ENCODE measurements at regions not wholly inside any gene's neighbourhood (a gene's known extent, or its start where the extent isn't known, plus 50 kb on each side); places are given as distances from the start of the nearest gene placed in this dataset.

DNA sequence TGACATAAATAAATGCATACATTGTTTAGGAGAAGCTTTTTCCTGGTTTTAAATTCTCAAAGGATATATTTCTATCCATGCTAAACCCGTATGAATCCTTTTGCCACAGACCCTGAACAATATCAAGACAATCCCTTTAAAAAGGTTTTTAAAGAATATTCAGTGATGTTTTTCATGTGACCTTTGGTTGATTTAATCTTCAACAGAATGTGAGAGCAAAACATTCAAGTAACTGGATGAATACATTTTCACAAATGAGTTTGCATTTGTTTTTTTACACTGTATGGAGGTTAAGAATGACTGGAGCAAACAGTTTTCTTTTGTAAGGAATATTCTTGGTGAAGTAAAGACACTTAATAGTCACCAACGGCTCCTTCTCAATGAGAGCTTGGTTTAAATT lies 139.4 kb upstream of the CWC22 start:
- no peak overlapping the region for H3K4me3 ChIP-seq (ENCODE audit: low read length)
- TF ChIP-seq, protein P1, sequence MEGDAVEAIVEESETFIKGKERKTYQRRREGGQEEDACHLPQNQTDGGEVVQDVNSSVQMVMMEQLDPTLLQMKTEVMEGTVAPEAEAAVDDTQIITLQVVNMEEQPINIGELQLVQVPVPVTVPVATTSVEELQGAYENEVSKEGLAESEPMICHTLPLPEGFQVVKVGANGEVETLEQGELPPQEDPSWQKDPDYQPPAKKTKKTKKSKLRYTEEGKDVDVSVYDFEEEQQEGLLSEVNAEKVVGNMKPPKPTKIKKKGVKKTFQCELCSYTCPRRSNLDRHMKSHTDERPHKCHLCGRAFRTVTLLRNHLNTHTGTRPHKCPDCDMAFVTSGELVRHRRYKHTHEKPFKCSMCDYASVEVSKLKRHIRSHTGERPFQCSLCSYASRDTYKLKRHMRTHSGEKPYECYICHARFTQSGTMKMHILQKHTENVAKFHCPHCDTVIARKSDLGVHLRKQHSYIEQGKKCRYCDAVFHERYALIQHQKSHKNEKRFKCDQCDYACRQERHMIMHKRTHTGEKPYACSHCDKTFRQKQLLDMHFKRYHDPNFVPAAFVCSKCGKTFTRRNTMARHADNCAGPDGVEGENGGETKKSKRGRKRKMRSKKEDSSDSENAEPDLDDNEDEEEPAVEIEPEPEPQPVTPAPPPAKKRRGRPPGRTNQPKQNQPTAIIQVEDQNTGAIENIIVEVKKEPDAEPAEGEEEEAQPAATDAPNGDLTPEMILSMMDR (conservative IDR thresholded peaks at IDR 0.05; ENCODE audit: low read length) = no peak
- no peak for DNase-seq (ENCODE audit: low read depth)

- H3K4me3 ChIP-seq (ENCODE audit: low read length) = no peak overlapping the region
These were observed 139.0 kb upstream of the CWC22 start for GRCh38 chr2:180146114-180146513.

DNA sequence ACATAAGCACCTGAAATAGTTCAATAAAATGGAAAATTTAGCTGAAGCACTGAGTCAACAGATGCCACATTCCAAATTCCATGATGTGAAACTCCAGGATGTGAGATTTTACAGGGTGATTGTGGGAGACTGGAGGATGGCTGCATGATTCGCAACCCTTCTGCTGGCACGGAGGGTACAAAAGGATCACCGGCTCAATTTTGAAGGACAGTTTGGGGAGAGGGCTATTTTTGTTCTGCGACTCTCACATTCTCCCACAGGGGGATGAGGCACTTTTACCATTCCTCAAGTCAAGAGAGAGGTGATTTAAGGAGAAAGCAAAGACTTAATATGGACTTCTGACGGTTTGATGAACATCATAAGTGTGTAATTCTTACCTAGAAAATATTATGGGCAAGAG lies 138.1 kb upstream of the CWC22 start:
- no peak for DNase-seq (ENCODE audit: low read depth)
- TF ChIP-seq, protein P1 (conservative IDR thresholded peaks at IDR 0.05; ENCODE audit: low read length) = no peak
- no peak overlapping the region for H3K4me3 ChIP-seq (ENCODE audit: low read length)

More at GRCh38 chr2:180146114-180146513, 139.0 kb upstream of the CWC22 start:
- TF ChIP-seq, protein P1 (conservative IDR thresholded peaks at IDR 0.05; ENCODE audit: low read length) = no peak
- DNase-seq (ENCODE audit: low read depth) = no peak

DNA sequence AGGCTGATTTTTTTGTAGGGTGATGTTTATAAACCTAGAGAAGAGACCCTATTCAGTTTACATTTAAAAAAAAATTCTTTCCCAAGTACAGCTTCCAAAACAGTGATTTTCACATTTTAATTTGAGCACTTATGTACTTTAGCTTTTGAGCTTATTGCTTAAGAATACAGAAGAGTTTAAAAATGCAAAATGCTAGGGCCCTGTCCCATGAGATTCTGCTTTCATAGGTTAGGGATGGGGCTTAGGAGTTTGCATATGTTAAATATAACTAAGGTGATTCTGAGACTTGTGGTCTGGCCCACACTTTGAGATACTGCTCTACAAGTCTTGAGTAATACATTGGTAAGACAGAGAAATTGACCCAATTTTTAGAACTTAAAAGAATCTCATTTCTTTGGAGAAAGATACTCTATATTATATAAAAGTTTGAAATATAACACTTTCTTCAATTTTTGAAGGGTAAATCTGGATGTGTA lies 137.3 kb upstream of the CWC22 start:
- TF ChIP-seq, protein P1 (conservative IDR thresholded peaks at IDR 0.05; ENCODE audit: low read length) = no peak
- DNase-seq (ENCODE audit: low read depth) = no peak
- H3K4me3 ChIP-seq (ENCODE audit: low read length) = no peak overlapping the region

DNA sequence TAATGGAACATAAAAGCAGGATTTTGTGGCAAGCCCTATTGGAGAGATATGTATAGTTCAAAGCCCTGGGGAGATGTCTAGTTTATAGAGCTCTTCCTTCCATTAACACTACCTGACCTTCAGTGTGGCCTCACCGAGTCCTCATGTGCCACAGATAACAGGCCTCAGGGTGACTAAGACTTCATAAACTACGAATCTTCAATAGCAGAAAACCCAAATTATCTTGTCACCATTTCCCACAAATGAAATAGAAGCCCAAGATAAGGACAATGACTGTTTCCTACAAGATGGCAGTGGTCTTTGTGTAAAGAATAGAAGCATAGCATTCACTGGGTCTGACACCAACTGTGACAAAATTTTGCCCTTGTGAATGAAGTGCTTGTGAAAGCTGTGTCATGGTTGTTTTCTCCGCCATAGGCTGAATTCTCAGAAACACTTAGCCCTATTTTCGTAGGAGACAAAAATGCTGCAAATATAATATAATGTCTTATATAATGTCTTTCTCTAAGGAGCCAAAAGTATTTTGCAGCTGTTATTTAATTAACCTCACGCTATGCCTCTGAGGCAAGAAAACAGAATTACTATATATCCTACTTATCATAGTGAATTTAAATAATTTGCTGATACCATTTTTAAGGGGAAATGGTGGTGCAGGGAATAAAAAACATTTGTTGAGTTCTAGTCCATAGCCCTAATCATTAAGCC lies 136.7 kb upstream of the CWC22 start:
- TF ChIP-seq, protein P1 (conservative IDR thresholded peaks at IDR 0.05; ENCODE audit: low read length) = no peak
- no peak overlapping the region for H3K4me3 ChIP-seq (ENCODE audit: low read length)
- no peak for DNase-seq (ENCODE audit: low read depth)

GRCh38 chr2:180141600-180141999 lies 134.5 kb upstream of the CWC22 start:
- TF ChIP-seq, protein P1 (conservative IDR thresholded peaks at IDR 0.05; ENCODE audit: low read length) = no peak
- no peak overlapping the region for H3K4me3 ChIP-seq (ENCODE audit: low read length)
- no peak for DNase-seq (ENCODE audit: low read depth)

- TF ChIP-seq, protein P1 (conservative IDR thresholded peaks at IDR 0.05; ENCODE audit: low read length) = no peak
- DNase-seq (ENCODE audit: low read depth) = no peak
- no peak overlapping the region for H3K4me3 ChIP-seq (ENCODE audit: low read length)
These were observed 126.6 kb upstream of the CWC22 start for GRCh38 chr2:180133736-180134135.
